ENCODE measurements at regions not wholly inside any gene's neighbourhood (a gene's known extent, or its start where the extent isn't known, plus 50 kb on each side); places are given as distances from the start of the nearest gene placed in this dataset.
A peak's percentile ranks its signal among the peaks of the same experiment; 100 is the strongest.

GRCh38 chr10:4517746-4518145, 308.3 kb upstream of the AKR1E2 start:
- TF ChIP-seq CTCF (IDR thresholded peaks at IDR 0.05; ENCODE audit: control extremely low read depth, extremely low read depth, low read depth, missing control alignments) = no peak

GRCh38 chr10:4515721-4516120, 310.3 kb upstream of the AKR1E2 start:
- ChIA-PET CTCF (no interaction called here), POLR2A (no interaction called here)

More at GRCh38 chr10:4517746-4518145, 308.3 kb upstream of the AKR1E2 start:
- POLR2A ChIA-PET = no interaction called here
- no peak for DNase-seq (ENCODE audit: extremely low spot score)
- CTCF ChIA-PET = interaction anchor here (0.6 kb wide), 1 partner anchor 21 kb away, joined by 3 read pairs; no protein-coding TSS in a partner anchor

DNA sequence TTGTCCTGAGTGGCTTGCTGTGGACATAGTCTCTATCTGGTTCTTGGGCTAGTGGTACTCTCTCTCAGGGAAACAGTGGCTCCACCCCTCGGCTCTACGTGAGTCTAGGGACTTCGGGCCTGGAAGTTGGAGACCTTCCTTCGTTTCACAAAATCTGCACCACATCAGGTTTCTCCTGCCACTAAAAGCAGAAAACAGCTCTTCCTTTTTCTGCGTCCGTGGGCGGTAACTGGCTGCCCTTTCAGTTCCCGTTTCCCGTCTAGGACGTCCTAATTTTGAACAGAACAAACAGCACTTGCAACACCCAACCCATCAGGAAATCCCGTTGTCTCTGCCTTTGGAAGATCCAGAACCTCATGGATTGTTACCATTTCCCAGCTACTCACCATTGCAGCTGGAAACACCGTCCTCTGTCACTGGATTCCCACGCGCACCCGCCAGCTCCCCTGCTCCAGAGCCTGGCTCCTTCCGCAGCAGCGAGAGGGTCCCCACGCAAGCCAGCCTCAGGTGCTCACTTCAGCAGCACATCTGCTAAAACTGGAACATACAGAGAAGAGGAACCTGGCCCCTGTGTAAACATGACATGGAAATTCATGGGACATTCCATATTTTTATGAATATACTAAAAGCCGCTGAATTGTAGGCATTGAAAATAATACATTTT, 311.4 kb upstream of the AKR1E2 start:
- CTCF ChIA-PET = interaction anchor here (1.3 kb wide), 1 partner anchor 9 kb away, joined by 5 read pairs; no protein-coding TSS in a partner anchor
- peak; percentile 64 for DNase-seq (ENCODE audit: extremely low spot score)
- TF ChIP-seq CTCF (IDR thresholded peaks at IDR 0.05; ENCODE audit: control extremely low read depth, extremely low read depth, low read depth, missing control alignments) = no peak
- POLR2A ChIA-PET = no interaction called here

More at GRCh38 chr10:4515721-4516120, 310.3 kb upstream of the AKR1E2 start:
- no peak for DNase-seq (ENCODE audit: extremely low spot score)
- TF ChIP-seq CTCF (IDR thresholded peaks at IDR 0.05; ENCODE audit: control extremely low read depth, extremely low read depth, low read depth, missing control alignments) = no peak

DNA sequence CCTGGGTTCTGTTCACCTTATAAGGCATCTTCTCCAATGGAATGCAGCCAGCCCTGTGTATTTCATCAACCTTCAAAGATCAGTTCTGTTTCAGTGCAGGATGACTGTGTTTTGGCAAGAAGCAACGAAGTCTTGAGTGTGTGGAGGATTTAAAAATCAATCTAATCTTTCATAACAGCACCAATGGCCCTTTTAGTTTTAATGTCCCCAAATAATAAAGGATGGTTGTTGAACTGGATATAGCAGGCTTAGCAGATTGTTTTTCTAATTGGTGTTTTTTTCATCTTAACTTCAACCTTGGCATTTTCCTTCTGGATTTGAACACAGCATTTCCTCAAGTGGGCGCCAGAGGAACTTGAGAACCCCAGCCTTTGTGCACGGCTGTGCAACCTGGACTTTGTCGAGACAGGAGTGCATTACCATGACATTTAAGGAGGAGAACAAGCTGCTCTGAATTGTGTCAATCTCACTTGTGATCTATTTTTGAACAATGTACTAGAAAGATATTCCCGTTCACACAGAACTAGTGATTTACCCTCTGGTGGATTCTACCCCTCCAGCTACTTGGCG, 313.3 kb upstream of the AKR1E2 start:
- CTCF ChIA-PET = interaction anchor here (1.2 kb wide), 1 partner anchor 14 kb away, joined by 3 read pairs; no protein-coding TSS in a partner anchor
- no peak for DNase-seq (ENCODE audit: extremely low spot score)
- no peak for TF ChIP-seq CTCF (IDR thresholded peaks at IDR 0.05; ENCODE audit: control extremely low read depth, extremely low read depth, low read depth, missing control alignments)
- POLR2A ChIA-PET = interaction anchor here (0.7 kb wide), 1 partner anchor 468 kb away, joined by 3 read pairs; no protein-coding TSS in a partner anchor

DNA sequence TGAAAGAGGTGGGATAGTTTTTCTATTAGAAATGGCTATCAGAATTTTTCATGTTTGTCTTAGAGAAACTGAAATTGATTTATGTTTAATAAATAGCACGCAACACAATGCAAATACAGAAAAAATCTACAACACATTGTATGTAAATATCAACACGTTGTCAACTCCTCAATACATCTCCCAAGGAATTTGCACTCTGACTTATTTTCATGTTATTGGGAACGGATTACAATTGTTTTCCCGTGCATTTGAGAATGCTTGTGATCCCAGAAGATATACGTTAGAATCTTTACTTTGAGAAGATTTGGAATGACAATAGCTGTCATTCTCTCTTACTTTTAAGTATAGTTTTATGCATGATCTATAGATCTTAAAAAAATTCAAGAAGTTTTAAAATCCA, 313.8 kb upstream of the AKR1E2 start:
- ChIA-PET POLR2A (no interaction called here), CTCF (interaction anchor here (1.2 kb wide), 2 partner anchors 10 to 13 kb away, joined by 3 read pairs; no protein-coding TSS in a partner anchor)

DNA sequence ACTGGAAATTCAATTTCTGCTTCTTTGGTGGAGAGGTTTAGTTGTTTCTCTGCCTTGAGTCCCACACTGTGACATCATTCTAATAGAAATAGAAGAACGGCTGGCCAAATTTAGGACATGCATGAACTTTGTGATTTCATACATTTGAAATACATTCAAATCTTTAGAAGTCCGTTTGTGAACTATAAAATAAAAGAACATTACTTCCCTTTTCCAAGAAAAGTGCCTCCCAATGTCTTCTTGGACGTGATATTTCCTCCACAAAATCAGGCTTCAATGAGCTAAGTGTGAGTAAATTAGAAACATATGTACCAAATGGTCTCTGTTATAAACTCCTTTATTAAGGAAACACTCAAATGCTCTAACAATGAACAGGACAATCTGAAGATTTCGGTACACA, 314.5 kb upstream of the AKR1E2 start:
- ChIA-PET POLR2A (no interaction called here), CTCF (interaction anchor here (1.2 kb wide), 1 partner anchor 9 kb away, joined by 3 read pairs; no protein-coding TSS in a partner anchor)
- no peak for DNase-seq (ENCODE audit: extremely low spot score)
- TF ChIP-seq CTCF (IDR thresholded peaks at IDR 0.05; ENCODE audit: control extremely low read depth, extremely low read depth, low read depth, missing control alignments) = no peak

More for the DNA sequence above, 313.8 kb upstream of the AKR1E2 start:
- no peak for TF ChIP-seq CTCF (IDR thresholded peaks at IDR 0.05; ENCODE audit: control extremely low read depth, extremely low read depth, low read depth, missing control alignments)
- no peak for DNase-seq (ENCODE audit: extremely low spot score)

All from GM10248 (cell line).